CD1c-positive myeloid dendritic cell (primary cell): ENCODE measurements at regions not wholly inside any gene's neighbourhood (a gene's known extent, or its start where the extent isn't known, plus 50 kb on each side); places are given as distances from the start of the nearest gene placed in this dataset.
"Not testable (repeated sequence)": the region's sequence is repeated elsewhere in the genome, so short reads cannot be mapped to it uniquely, and the experiment has no call there.

Experiments
- DNase-seq: peaks from one replicate; pipeline ENCODE4 v3.0.0-alpha.2; 2016; ENCODE audit errors: extremely low spot score

GRCh38 chr4:149045731-149046130 lies 603.5 kb upstream of the NR3C2 start:
- no peak for DNase-seq

- DNase-seq = not testable (repeated sequence)
Observed at GRCh38 chr4:149039786-149040185, 597.6 kb upstream of the NR3C2 start.

DNA sequence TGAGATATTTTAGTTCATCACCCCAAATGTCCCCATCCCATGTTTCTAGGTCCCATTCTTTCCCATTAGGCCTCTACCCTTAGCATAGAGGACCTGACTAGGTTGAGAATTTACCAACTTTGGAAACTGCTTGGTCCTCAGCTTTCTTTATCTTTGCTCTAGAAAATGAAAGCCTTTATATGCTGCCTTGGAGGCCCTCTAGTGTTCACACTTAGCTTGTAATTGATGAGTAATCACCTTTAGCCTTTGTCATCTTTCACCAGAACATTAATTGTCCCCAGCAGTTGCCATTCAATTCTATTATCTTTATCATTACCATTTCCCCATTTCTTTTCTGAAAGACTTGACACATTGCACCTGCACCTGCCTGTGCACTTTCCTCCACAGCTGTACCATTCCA lies 589.2 kb upstream of the NR3C2 start:
- no peak for DNase-seq

DNA sequence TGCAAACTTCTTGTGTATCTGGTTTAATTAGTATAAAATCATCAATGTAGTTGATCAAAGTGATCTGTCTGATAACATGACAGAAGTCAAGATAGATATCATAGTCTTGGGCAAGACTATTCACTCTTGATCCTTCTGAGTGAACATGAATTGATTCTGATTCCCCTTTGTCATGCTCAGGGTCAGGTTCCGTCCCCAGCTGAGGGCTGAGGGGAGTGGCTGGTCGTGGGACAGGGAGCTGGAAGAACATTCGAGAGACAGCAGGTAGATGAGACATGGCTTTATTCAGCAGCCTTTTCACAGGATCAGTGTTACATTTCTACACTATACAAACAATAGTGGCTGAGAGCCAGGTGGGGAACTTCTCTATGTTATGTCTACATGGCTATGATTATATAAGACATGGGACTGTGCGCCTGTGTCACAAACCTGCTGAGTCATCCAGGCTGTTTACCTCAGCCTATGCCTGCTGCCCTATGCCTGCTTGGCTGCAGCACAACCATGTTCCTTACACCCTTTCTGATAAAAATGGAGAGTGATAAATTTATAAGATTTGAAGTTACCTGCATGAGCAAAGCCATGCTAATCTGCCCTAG lies 586.9 kb upstream of the NR3C2 start:
- DNase-seq = no peak

DNA sequence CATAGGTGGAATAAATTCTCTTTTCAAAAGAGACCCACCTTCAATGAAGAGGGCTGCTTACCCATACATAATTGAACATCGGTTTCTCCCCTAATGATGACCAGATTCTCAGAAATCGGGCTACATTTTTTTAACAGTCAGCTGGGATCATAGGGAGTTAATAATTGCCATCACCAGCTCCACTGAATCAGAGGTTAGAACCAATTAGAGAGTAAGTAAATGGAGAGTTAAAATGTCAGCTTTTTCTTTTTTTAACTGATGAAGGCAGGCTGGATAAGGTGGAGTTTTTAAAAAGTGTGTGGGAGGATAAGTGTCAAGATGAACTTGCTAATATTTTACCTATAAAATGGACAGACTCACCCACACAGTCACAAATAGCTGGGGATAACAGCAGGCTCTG lies 584.5 kb upstream of the NR3C2 start:
- DNase-seq = no peak

DNA sequence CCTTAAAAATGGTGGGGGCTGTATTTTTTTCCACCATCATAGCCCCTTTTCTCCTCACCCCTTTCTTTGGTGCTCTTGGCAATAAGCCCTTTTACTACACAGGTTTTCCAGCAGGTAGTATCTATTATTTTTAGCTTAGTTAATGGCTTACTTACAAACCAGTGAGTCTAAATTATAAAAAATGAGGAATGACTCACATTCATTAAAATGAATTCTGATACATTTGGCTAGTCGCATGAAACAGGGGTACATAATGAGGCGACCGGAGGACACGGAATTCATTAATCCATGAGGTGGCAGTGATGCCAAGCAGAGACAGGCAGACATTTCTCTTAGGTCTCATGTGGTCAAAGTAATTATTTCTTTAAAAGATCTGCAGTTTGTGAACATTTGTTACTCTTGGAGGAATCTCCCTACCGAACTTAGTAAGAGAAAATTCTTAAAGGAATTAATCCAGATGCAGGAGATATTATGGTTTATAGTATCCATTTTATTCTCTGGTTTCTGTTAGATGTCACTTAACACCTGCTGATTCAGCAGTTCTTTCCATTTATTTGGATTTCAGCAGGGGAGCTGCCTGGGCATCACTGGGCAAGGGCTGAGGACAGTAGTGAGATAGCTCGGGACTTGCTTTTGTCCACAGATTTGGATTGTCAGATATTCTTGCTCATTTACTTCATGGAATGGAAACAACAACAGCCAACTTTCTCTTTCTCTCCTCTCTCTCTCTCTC lies 575.0 kb upstream of the NR3C2 start:
- no peak for DNase-seq

- no peak for DNase-seq
Observed at GRCh38 chr4:149009223-149009622, 567.0 kb upstream of the NR3C2 start.

GRCh38 chr4:149008415-149009025 lies 566.3 kb upstream of the NR3C2 start:
- no peak for DNase-seq

GRCh38 chr4:149005191-149005590 lies 563.0 kb upstream of the NR3C2 start:
- no peak for DNase-seq

DNA sequence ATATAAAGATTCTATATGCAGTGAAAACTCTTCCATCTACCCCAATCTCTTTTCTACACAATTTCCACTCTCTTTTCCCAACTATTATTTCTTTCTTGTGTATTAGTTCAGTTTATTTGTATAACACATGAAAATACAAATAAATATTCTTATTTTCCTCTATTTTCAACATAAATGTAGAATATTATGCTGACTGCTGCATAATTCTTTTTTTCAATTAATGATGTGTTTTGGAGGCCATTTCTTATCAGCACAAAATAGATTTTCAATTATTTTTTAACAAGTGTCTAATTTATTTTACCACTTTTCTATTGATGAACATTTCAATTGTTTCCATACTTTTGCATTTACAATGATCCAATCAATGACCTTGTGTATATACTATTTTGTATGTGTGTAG lies 557.7 kb upstream of the NR3C2 start:
- DNase-seq = no peak

DNA sequence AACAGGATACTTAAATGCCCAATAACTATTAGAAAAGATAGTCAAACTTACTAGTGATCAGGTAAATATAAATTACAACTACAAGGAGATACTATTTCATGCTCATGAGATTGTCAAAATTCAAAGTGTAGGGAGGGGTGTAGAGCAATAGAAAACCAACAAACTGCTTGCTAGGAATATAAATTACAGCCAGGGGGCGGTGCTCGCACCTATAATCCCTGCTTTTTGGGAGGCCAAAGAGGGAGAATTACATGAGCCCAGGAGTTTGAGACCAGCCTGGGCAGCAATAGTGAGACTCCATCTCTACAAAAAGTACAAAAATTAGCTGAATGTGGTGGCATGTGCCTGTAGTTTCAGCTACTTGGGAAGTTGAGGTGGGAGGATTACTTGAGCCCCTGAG lies 556.5 kb upstream of the NR3C2 start:
- DNase-seq = no peak

GRCh38 chr4:148986951-148987350 lies 544.7 kb upstream of the NR3C2 start:
- DNase-seq = no peak

GRCh38 chr4:148984951-148985350 lies 542.7 kb upstream of the NR3C2 start:
- no peak for DNase-seq

- no peak for DNase-seq
Observed at GRCh38 chr4:148982200-148982599, 540.0 kb upstream of the NR3C2 start.

DNA sequence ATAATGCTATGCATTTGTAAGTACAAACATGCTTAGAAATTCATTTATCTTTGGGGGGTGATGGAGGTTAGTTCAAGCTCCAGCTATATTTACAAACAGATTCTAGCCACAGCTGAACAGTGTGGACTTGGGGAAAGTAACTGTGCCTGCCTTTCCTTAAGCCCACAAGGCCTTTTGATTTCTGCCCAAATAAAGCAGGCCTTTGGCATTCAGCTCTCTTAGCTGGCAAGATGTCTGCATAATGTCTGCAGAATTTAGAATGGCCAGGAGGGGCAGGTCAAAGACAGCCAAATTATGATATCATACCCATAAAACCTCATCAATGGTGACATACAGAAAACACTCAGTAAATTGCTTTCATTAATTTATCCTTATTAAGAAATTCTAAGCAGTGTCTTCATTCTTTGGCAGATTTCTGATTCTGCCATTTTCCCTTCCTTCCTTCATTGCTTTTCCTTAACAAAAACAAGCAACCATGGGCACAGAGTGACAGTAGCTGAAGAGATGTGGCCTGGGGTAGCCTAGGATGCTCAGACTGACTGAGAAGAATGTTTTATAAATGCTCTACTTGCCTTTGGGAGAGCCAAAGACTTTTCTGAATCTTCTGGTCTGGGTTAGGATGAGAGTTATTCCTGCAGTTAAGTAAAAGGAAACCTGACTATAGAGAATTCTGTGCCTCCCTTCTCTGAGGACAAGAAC lies 538.7 kb upstream of the NR3C2 start:
- no peak for DNase-seq

DNA sequence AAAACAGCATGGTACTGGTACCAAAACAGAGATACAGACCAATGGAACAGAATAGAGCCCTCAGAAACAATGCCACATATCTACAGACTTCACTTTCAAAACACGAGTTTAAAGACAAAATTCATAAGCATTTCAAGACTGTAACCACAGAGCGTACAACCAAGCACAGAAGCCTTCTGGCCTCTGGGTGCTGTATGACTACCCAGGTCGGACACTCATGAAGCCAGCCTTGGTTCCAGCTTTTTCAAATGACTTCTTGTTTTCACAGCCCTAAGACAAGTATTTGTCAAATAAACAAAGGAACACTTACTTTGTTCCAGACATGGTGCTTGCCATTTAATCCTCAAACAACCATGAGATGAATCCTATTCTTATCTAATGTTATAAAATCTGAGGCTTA lies 536.1 kb upstream of the NR3C2 start:
- DNase-seq = no peak

DNA sequence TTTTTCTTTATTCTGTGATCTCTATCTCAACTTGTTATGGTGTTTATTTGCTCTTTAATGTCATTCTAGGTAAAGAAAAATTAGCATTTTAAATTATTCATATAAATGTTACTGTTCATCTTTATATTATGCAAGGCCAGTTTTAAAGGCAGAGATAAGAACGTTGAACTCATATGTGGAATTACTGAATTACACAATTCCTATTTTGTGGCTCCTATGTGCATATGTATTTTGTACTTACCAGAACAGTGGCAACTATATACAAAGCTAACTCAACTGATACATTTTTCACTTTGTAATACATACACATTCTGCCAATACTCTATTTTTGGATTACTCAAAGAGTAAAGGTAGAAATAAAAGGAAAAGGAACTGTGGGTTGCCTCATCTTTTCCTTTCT lies 533.2 kb upstream of the NR3C2 start:
- no peak for DNase-seq

- no peak for DNase-seq
Observed at GRCh38 chr4:148965080-148965479, 522.9 kb upstream of the NR3C2 start.

- DNase-seq = no peak
Observed at GRCh38 chr4:148964456-148964855, 522.2 kb upstream of the NR3C2 start.

GRCh38 chr4:148962539-148963290 lies 520.5 kb upstream of the NR3C2 start:
- no peak for DNase-seq

GRCh38 chr4:148961526-148961925 lies 519.3 kb upstream of the NR3C2 start:
- no peak for DNase-seq

DNA sequence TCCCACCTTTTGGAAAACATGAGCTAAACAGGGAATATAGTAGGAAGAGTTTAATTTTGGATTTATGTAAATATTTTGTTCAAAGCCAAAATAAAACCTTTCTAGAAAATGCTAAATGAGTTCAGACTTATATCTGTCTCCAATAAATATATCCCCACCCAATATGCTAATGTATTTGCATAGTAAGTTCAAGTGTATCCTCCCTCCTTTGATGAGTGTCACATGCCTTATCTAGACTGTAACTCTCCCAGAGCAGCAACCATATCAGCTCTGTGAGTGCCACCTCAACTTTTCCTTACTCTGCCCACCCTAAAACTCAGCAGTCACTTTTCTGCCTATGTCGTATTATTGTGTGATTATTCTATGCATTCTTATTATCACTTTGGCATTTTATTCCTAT lies 516.1 kb upstream of the NR3C2 start:
- DNase-seq = no peak
